ENCODE measurements at regions not wholly inside any gene's neighbourhood (a gene's known extent, or its start where the extent isn't known, plus 50 kb on each side); places are given as distances from the start of the nearest gene placed in this dataset.
"Not testable (repeated sequence)": the region's sequence is repeated elsewhere in the genome, so short reads cannot be mapped to it uniquely, and the experiment has no call there.

DNA sequence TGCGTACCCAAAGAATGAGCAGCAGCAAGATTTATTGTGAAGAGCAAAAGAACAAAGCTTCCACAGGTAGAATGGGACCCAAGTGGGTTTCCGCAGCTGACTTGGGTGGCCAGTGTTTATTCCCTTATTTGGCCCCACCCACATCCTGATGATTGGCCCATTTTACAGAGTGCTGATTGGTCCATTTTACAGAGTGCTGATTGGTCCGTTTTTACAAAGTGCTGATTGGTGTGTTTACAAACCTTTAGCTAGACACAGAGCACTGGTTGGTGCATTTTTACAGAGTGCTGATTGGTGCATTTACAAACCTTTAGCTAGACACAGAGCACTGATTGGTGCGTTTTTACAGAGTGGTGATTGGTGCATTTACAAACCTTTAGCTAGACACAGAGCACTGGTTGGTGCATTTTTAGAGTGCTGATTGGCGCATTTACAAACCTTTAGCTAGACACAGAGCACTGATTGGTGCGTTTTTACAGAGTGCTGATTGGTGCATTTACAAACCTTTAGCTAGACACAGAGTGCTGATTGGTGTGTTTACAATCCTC lies 94.8 kb downstream of the SAMD9 start:
- not testable (repeated sequence) for TF ChIP-seq POLR2A (IDR thresholded peaks at IDR 0.05)
- TF ChIP-seq, protein P1, sequence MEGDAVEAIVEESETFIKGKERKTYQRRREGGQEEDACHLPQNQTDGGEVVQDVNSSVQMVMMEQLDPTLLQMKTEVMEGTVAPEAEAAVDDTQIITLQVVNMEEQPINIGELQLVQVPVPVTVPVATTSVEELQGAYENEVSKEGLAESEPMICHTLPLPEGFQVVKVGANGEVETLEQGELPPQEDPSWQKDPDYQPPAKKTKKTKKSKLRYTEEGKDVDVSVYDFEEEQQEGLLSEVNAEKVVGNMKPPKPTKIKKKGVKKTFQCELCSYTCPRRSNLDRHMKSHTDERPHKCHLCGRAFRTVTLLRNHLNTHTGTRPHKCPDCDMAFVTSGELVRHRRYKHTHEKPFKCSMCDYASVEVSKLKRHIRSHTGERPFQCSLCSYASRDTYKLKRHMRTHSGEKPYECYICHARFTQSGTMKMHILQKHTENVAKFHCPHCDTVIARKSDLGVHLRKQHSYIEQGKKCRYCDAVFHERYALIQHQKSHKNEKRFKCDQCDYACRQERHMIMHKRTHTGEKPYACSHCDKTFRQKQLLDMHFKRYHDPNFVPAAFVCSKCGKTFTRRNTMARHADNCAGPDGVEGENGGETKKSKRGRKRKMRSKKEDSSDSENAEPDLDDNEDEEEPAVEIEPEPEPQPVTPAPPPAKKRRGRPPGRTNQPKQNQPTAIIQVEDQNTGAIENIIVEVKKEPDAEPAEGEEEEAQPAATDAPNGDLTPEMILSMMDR (IDR thresholded peaks at IDR 0.05): not testable (repeated sequence)
